GM10266 (cell line): ENCODE measurements at regions not wholly inside any gene's neighbourhood (a gene's known extent, or its start where the extent isn't known, plus 50 kb on each side); places are given as distances from the start of the nearest gene placed in this dataset.
"Not testable (repeated sequence)": the region's sequence is repeated elsewhere in the genome, so short reads cannot be mapped to it uniquely, and the experiment has no call there.

Experiments used
- DNase-seq: peaks from one replicate; pipeline ENCODE4 v3.0.0; 2012; ENCODE audit errors: extremely low spot score
- CTCF ChIP-seq: IDR thresholded peaks from 2 replicates; pipeline ENCODE4 v1.5.1; 2012; ENCODE audit warnings: mild to moderate bottlenecking, low read depth; ENCODE audit not compliant: control insufficient read depth, insufficient read depth; ENCODE audit errors: missing control alignments

DNA sequence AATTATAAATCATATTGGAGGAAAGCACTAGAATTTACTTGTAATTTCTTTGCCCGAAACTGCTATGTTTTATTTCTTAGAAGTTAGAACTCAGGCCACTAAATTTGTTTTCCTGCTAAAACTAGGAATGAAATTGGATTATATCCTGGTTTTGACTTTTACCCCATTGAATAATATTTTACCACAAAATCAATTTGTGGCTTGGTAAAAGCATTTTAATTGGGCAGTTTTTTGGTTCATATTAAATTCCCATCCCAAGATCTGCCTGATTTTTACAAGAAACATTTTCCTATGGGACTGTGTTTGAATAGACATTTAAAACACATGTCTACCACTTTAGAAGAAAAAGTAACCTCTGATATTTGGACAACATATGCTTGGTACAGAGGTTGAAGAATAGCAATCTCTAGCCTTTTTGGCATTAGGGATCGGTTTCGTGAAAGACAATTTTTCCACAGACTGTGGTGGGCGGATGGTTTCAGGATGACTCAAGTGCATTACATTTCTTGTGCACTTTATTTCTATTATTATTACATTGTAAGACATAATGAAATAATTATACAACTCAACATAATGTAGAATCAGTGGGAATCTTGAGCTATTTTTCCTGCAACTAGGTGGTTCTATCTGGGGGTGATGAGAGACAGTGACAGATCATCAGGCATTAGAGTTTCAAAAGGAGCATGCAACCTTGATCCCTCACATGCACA lies 565.6 kb downstream of the PRR16 start:
- DNase-seq, result no peak
- TF ChIP-seq CTCF, result no peak

GRCh38 chr5:121031491-121031890 lies 567.4 kb downstream of the PRR16 start:
- no peak for TF ChIP-seq CTCF
- no peak for DNase-seq

DNA sequence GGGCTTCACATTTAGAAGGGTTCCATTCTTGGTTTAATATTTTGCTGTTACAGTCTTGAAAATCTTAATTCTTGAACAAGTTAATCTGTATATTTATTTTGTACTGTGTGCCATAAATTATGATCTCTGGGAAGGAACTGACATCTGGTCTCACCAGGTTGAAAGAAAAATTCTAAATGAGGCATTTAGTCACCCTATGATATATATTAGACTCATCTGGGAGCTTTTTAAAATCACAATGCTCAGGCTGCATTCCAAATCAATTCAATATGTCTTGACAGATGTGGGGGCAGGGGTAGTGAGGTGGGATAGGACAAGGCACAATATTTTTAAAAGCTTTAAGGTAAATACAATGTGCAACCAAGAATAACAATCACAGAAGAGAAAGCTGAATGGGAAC lies 569.2 kb downstream of the PRR16 start:
- no peak for DNase-seq
- TF ChIP-seq CTCF, result no peak

DNA sequence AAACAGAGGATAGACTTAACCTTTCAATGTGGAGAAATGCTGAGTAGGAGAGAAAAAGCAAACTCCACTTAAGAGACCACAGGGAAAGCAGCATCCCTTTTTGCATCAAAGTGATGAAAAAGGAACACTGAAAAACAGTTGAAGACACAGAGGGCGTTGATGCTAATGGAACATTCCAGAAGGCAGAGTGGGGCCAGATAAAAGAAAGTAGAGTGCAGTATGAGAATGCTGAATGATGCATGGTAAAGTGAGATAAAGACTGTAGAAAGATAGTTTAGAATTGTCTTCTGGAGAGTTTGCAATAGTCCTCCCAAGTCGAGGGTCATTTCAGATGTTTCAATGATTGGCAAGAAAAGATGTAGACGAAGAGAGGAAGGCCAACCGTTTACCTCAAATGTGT lies 574.3 kb downstream of the PRR16 start:
- no peak for TF ChIP-seq CTCF

GRCh38 chr5:121049971-121050370 lies 585.9 kb downstream of the PRR16 start:
- TF ChIP-seq CTCF, result no peak
- no peak for DNase-seq

More for the DNA sequence above, 574.3 kb downstream of the PRR16 start:
- DNase-seq, result no peak

DNA sequence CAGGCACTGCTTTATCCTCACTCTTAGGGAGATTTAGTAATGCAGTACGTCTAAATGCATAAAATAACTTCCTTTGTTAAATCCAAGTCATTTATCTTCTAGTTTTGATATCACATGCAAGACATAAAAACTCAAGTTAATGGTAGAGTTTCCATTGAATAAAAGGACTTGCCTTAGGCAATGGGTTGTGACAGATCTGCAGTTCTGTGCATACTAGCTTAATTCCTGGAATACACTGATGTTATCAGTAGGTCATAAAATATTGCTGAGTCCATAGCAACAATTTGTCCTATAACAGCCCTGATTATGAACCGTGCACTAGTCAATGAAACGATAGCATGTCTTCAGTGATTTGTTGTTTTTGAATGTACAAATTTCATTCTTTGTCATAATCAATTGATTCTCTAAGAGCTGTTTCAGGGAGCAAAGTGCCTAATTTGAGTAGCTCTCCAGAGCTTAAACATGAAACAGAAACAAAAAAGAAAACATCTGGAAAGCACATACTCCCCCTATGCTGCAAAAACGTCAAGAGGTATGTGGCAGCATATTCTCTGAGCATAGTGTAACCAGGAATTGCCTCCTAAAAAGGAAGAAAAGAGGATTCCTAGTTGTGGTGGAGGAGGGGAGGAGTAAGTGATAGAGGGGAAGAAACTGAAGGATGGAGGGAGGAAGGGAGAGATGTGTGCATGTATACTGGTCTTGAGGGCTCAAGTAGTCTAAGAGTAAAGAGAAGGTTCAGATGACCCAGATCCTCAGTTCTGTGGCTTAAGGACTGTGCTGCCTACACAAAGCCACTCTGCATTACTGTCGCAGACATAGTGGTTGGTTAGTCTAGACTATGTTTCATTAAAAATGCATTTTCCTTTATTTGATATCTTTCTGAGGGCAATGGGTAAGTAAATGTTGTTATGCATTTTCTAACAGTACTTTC lies 589.2 kb downstream of the PRR16 start:
- no peak for DNase-seq
- TF ChIP-seq CTCF, result no peak

- TF ChIP-seq CTCF, result no peak
- no peak for DNase-seq
Measured at GRCh38 chr5:121055586-121055985, 591.5 kb downstream of the PRR16 start.

DNA sequence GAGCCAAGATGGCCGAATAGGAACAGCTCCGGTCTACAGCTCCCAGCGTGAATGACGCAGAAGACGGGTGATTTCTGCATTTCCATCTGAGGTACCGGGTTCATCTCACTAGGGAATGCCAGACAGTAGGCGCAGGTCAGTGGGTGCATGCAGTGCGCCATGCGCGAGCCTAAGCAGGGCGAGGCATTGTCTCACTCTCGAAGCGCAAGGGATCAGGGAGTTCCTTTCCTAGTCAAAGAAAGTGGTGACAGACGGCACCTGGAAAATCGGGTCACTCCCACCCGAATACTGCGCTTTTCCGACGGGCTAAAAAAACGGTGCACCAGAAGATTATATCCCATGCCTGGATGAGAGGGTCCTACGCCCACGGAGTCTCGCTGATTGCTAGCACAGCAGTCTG lies 600.1 kb downstream of the PRR16 start:
- DNase-seq, result not testable (repeated sequence)
